ENCODE measurements at regions not wholly inside any gene's neighbourhood (a gene's known extent, or its start where the extent isn't known, plus 50 kb on each side); places are given as distances from the start of the nearest gene placed in this dataset.

- no peaks in the 10 kb centered on the region for H3K27me3 ChIP-seq (ENCODE audit: control insufficient read depth in 1 of 2, insufficient read depth in 2 of 2, low read length in 1 of 2)
- ATAC-seq (ENCODE audit: low FRiP score) (no peak), DNase-seq (no peak)
- H3K4me3 ChIP-seq (ENCODE audit: low read length in 2 of 2), result no peak overlapping the region
- H3K4me1 ChIP-seq (ENCODE audit: control insufficient read depth in 1 of 2, insufficient read depth in 2 of 2, low read length in 2 of 2), result no peaks in the 10 kb centered on the region
- no peaks in the 10 kb centered on the region for H3K36me3 ChIP-seq (ENCODE audit: control insufficient read depth in 1 of 2, insufficient read depth in 2 of 2, low read length in 1 of 2)
- intact Hi-C loops (cut with DNase I), result loop anchor here (5.0 kb wide), 1 partner anchor 44 kb away; no protein-coding TSS in a partner anchor
- H3K9me3 ChIP-seq (ENCODE audit: control insufficient read depth, low read length), result no peaks in the 10 kb centered on the region
- H3K27ac ChIP-seq (ENCODE audit: low read depth in 1 of 2, low read length in 2 of 2), result no peak overlapping the region
Measured at GRCh38 chr5:5593391-5593790, 170.9 kb downstream of the ICE1 start.

DNA sequence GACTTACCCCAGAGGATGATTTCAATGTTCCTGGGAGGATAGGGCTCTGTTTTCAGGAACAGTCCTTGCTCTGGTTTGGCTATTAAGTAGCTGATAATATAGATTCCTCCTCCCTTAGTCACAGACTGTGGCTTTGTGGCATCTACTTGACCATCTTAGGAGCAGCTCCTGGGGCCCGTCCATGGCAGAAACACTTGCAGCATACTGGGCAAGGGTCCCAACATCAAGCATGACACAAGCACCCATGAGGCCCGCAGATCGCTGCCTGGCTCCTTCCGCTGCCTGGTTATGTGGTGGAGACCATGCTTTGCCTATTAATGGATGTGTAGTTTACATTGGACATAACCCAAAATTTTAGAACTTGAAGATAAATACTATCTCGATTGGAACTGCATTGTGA, 170.1 kb downstream of the ICE1 start:
- Histone ChIP-seq H3K36me3 (ENCODE audit: control insufficient read depth in 1 of 2, insufficient read depth in 2 of 2, low read length in 1 of 2) (no peaks in the 10 kb centered on the region), H3K27me3 (ENCODE audit: control insufficient read depth in 1 of 2, insufficient read depth in 2 of 2, low read length in 1 of 2) (no peaks in the 10 kb centered on the region), H3K27ac (ENCODE audit: low read depth in 1 of 2, low read length in 2 of 2) (peak overlapping the region in 1 of 2 donors; percentile 50), H3K4me1 (ENCODE audit: control insufficient read depth in 1 of 2, insufficient read depth in 2 of 2, low read length in 2 of 2) (no peaks in the 10 kb centered on the region), H3K4me3 (ENCODE audit: low read length in 2 of 2) (no peak overlapping the region), H3K9me3 (ENCODE audit: control insufficient read depth, low read length) (no peaks in the 10 kb centered on the region)
- intact Hi-C loops (cut with DNase I), result loop anchor here (5.0 kb wide), 1 partner anchor 45 kb away; no protein-coding TSS in a partner anchor
- peak; percentile 70 for ATAC-seq (ENCODE audit: low FRiP score)
- 3 to 11% methylated on average over 5 of the region's 5 CpGs for WGBS, 2 donors
- peak in 1 of 2 donors; percentile 75 for DNase-seq

DNA sequence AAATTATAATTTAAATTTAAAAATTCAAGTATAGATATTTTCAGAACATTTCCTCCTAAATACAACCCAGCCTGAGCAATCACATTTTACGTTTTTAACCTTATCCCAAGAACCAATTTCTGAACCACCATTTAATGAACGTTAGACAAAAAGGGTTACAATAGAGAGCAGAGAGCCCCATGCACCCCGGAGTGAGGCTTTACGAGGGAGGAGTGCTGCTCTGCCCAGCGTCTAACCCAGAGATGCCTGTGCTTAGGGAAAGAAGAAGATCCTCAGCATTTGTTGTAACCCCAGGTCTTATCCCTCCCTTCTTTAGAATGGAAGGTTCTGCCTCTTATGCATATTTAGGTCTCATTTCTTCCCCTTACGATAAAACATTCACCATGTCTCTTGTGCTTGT, 169.1 kb downstream of the ICE1 start:
- Histone ChIP-seq H3K4me1 (ENCODE audit: control insufficient read depth in 1 of 2, insufficient read depth in 2 of 2, low read length in 2 of 2) (no peaks in the 10 kb centered on the region), H3K36me3 (ENCODE audit: control insufficient read depth in 1 of 2, insufficient read depth in 2 of 2, low read length in 1 of 2) (no peaks in the 10 kb centered on the region), H3K9me3 (ENCODE audit: control insufficient read depth, low read length) (no peaks in the 10 kb centered on the region), H3K4me3 (ENCODE audit: low read length in 2 of 2) (no peak overlapping the region), H3K27me3 (ENCODE audit: control insufficient read depth in 1 of 2, insufficient read depth in 2 of 2, low read length in 1 of 2) (no peaks in the 10 kb centered on the region), H3K27ac (ENCODE audit: low read depth in 1 of 2, low read length in 2 of 2) (no peak overlapping the region)
- DNase-seq, result no peak
- intact Hi-C loops (cut with DNase I), result loop anchor here (5.0 kb wide), 1 partner anchor 46 kb away; no protein-coding TSS in a partner anchor
- 83 to 84% methylated on average over 6 of the region's 6 CpGs for WGBS, 2 donors
- no peak for ATAC-seq (ENCODE audit: low FRiP score)

- WGBS, 2 donors, result 96 to 98% methylated on average over 12 of the region's 12 CpGs
- no peaks in the 10 kb centered on the region for H3K27me3 ChIP-seq (ENCODE audit: control insufficient read depth in 1 of 2, insufficient read depth in 2 of 2, low read length in 1 of 2)
- H3K4me3 ChIP-seq (ENCODE audit: low read length in 2 of 2), result no peak overlapping the region
- H3K27ac ChIP-seq (ENCODE audit: low read depth in 1 of 2, low read length in 2 of 2), result no peak overlapping the region
- no peaks in the 10 kb centered on the region for H3K36me3 ChIP-seq (ENCODE audit: control insufficient read depth in 1 of 2, insufficient read depth in 2 of 2, low read length in 1 of 2)
- DNase-seq, result no peak
- H3K9me3 ChIP-seq (ENCODE audit: control insufficient read depth, low read length), result no peaks in the 10 kb centered on the region
- no peak for ATAC-seq (ENCODE audit: low FRiP score)
- no peaks in the 10 kb centered on the region for H3K4me1 ChIP-seq (ENCODE audit: control insufficient read depth in 1 of 2, insufficient read depth in 2 of 2, low read length in 2 of 2)
- intact Hi-C loops (cut with DNase I), result loop anchor here (5.0 kb wide), 1 partner anchor 47 kb away; no protein-coding TSS in a partner anchor
Measured at GRCh38 chr5:5589857-5590256, 167.4 kb downstream of the ICE1 start.

GRCh38 chr5:5588887-5589826, 166.7 kb downstream of the ICE1 start:
- Histone ChIP-seq H3K27me3 (ENCODE audit: control insufficient read depth in 1 of 2, insufficient read depth in 2 of 2, low read length in 1 of 2) (no peaks in the 10 kb centered on the region), H3K36me3 (ENCODE audit: control insufficient read depth in 1 of 2, insufficient read depth in 2 of 2, low read length in 1 of 2) (no peaks in the 10 kb centered on the region), H3K4me3 (ENCODE audit: low read length in 2 of 2) (no peak overlapping the region), H3K9me3 (ENCODE audit: control insufficient read depth, low read length) (no peaks in the 10 kb centered on the region), H3K4me1 (ENCODE audit: control insufficient read depth in 1 of 2, insufficient read depth in 2 of 2, low read length in 2 of 2) (no peaks in the 10 kb centered on the region), H3K27ac (ENCODE audit: low read depth in 1 of 2, low read length in 2 of 2) (no peak overlapping the region)
- 82 to 85% methylated on average over 12 of the region's 12 CpGs for WGBS, 2 donors
- intact Hi-C loops (cut with DNase I), result no loop called here
- DNase-seq (no peak), ATAC-seq (ENCODE audit: low FRiP score) (no peak)

DNA sequence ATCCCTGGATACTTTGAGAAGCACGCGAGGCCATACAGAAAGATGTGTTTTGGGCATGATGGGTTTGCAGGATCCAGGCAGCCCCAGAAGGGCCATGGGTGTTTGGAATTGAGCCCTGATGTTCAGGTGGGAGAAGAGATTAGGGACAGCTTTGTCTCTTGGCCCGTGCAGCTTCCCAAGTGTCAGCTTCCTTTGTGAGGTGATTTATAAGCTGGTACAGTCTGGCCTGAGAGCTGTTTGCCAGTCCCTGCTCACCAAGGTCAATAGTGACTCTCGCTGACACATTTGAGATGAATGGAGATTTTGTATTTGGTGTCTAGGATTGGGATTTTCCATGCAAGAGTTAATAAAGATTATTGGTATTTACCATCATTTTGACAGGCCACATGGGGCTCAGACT, 165.9 kb downstream of the ICE1 start:
- ATAC-seq (ENCODE audit: low FRiP score), result no peak
- H3K27me3 ChIP-seq (ENCODE audit: control insufficient read depth in 1 of 2, insufficient read depth in 2 of 2, low read length in 1 of 2), result no peaks in the 10 kb centered on the region

DNA sequence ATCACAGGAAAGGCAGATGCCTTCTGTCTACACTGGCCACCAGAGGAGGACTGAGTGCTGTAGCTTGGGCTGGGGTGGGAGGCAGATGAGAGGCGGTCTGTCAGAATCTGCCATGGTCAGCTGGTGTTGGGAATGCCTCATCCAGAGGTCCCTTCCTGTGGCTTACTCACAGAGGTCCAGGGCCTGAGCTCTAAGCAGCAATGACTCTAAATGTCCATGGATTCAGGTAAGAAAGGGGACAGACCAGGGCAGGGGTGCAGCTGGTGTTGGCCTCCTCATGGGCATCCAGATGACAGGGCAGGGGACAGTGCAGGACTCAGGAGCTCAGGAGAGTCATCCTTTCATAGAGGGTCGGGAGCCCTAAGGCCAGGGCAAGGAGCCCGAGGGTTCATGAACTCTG, 165.0 kb downstream of the ICE1 start:
- intact Hi-C loops (cut with DNase I), result no loop called here
- WGBS, 2 donors, result 95% methylated on average over 3 of the region's 3 CpGs
- Histone ChIP-seq H3K4me1 (ENCODE audit: control insufficient read depth in 1 of 2, insufficient read depth in 2 of 2, low read length in 2 of 2) (no peaks in the 10 kb centered on the region), H3K9me3 (ENCODE audit: control insufficient read depth, low read length) (no peaks in the 10 kb centered on the region), H3K4me3 (ENCODE audit: low read length in 2 of 2) (no peak overlapping the region), H3K27ac (ENCODE audit: low read depth in 1 of 2, low read length in 2 of 2) (no peak overlapping the region), H3K27me3 (ENCODE audit: control insufficient read depth in 1 of 2, insufficient read depth in 2 of 2, low read length in 1 of 2) (no peaks in the 10 kb centered on the region), H3K36me3 (ENCODE audit: control insufficient read depth in 1 of 2, insufficient read depth in 2 of 2, low read length in 1 of 2) (no peaks in the 10 kb centered on the region)
- DNase-seq (no peak), ATAC-seq (ENCODE audit: low FRiP score) (no peak)

More for the DNA sequence above, 165.9 kb downstream of the ICE1 start:
- no peaks in the 10 kb centered on the region for H3K36me3 ChIP-seq (ENCODE audit: control insufficient read depth in 1 of 2, insufficient read depth in 2 of 2, low read length in 1 of 2)
- 91% methylated on average over 4 of the region's 4 CpGs for WGBS, 2 donors
- DNase-seq, result no peak
- no peak overlapping the region for H3K27ac ChIP-seq (ENCODE audit: low read depth in 1 of 2, low read length in 2 of 2)
- no peak overlapping the region for H3K4me3 ChIP-seq (ENCODE audit: low read length in 2 of 2)
- no peaks in the 10 kb centered on the region for H3K9me3 ChIP-seq (ENCODE audit: control insufficient read depth, low read length)
- intact Hi-C loops (cut with DNase I), result no loop called here
- no peaks in the 10 kb centered on the region for H3K4me1 ChIP-seq (ENCODE audit: control insufficient read depth in 1 of 2, insufficient read depth in 2 of 2, low read length in 2 of 2)

DNA sequence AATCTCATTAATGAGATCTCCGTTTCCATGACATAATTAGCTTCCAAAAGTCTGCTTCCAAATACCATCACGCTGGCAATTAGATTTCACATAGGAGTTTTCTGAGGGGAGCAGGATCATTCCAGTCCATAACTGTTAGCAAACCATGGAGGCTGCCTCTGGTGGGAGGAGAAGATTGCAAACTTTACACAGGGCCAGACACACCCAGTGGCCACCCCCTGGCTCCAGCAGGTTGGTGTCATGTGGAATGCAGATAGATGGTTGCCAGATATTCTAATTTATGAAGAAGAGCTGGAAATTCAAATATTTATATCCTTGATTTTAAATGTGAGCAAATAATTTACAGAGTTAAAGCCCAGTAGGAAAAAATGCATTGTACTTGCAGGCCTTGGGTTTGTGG, 164.2 kb downstream of the ICE1 start:
- Histone ChIP-seq H3K9me3 (ENCODE audit: control insufficient read depth, low read length) (no peaks in the 10 kb centered on the region), H3K27me3 (ENCODE audit: control insufficient read depth in 1 of 2, insufficient read depth in 2 of 2, low read length in 1 of 2) (no peaks in the 10 kb centered on the region), H3K36me3 (ENCODE audit: control insufficient read depth in 1 of 2, insufficient read depth in 2 of 2, low read length in 1 of 2) (no peaks in the 10 kb centered on the region), H3K4me1 (ENCODE audit: control insufficient read depth in 1 of 2, insufficient read depth in 2 of 2, low read length in 2 of 2) (no peaks in the 10 kb centered on the region), H3K27ac (ENCODE audit: low read depth in 1 of 2, low read length in 2 of 2) (no peak overlapping the region), H3K4me3 (ENCODE audit: low read length in 2 of 2) (no peak overlapping the region)
- WGBS, 2 donors, result 48% methylated on average over 2 of the region's 2 CpGs
- intact Hi-C loops (cut with DNase I), result no loop called here
- DNase-seq (no peak), ATAC-seq (ENCODE audit: low FRiP score) (no peak)

DNA sequence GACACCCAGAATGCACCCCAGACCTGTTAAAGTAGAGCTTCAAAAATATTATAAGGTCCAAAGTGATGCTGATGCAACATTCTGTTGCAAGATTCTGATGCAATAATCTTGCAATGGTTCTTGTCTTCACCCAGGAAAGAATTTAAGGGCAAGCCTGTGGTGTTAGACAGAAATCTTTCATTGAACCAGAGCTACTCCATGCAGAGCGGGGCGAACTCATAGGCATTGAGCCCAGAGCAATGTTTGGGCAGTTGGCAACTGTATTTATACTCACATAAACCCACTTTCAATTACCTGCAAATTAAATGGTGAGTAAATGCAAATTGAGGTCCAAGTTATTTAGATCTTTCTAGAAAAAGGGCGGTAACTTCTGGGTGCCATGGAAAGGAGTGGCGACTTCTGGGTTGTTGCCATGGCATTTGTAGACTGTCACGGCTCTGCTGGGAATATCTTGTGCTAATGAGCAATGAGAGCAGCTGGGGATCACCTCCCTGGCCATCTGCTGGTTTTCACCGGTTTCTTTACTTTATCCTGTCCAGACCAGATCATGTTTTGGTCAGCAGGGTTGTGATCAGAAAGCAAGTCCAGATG, 163.4 kb downstream of the ICE1 start:
- intact Hi-C loops (cut with DNase I), result no loop called here
- no peaks in the 10 kb centered on the region for H3K36me3 ChIP-seq (ENCODE audit: control insufficient read depth in 1 of 2, insufficient read depth in 2 of 2, low read length in 1 of 2)
- no peaks in the 10 kb centered on the region for H3K4me1 ChIP-seq (ENCODE audit: control insufficient read depth in 1 of 2, insufficient read depth in 2 of 2, low read length in 2 of 2)
- no peaks in the 10 kb centered on the region for H3K27me3 ChIP-seq (ENCODE audit: control insufficient read depth in 1 of 2, insufficient read depth in 2 of 2, low read length in 1 of 2)
- no peak for DNase-seq
- no peak overlapping the region for H3K27ac ChIP-seq (ENCODE audit: low read depth in 1 of 2, low read length in 2 of 2)
- no peak for ATAC-seq (ENCODE audit: low FRiP score)
- 78 to 80% methylated on average over 6 of the region's 6 CpGs for WGBS, 2 donors
- H3K9me3 ChIP-seq (ENCODE audit: control insufficient read depth, low read length), result no peaks in the 10 kb centered on the region
- no peak overlapping the region for H3K4me3 ChIP-seq (ENCODE audit: low read length in 2 of 2)

Measured in aorta (tissue), 5 donors.